ENCODE measurements at regions not wholly inside any gene's neighbourhood (a gene's known extent, or its start where the extent isn't known, plus 50 kb on each side); places are given as distances from the start of the nearest gene placed in this dataset.
"Not testable (repeated sequence)": the region's sequence is repeated elsewhere in the genome, so short reads cannot be mapped to it uniquely, and the experiment has no call there.

GRCh38 chr2:19089476-19089875, 268.9 kb downstream of the OSR1 start:
- DNase-seq: not testable (repeated sequence)

GRCh38 chr2:19086231-19086651, 272.2 kb downstream of the OSR1 start:
- no peak for DNase-seq

GRCh38 chr2:19078709-19079108, 279.7 kb downstream of the OSR1 start:
- no peak for DNase-seq

- DNase-seq: no peak
These were observed 284.9 kb downstream of the OSR1 start for GRCh38 chr2:19073522-19073921.

- DNase-seq: no peak
These were observed 286.3 kb downstream of the OSR1 start for GRCh38 chr2:19072161-19072560.

- DNase-seq: no peak
These were observed 287.5 kb downstream of the OSR1 start for GRCh38 chr2:19070886-19071285.

- no peak for DNase-seq
These were observed 290.2 kb downstream of the OSR1 start for GRCh38 chr2:19068206-19068605.

GRCh38 chr2:19062370-19062769, 296.1 kb downstream of the OSR1 start:
- no peak for DNase-seq

- no peak for DNase-seq
These were observed 299.3 kb downstream of the OSR1 start for GRCh38 chr2:19059076-19059475.

GRCh38 chr2:19051203-19051831, 307.1 kb downstream of the OSR1 start:
- DNase-seq: no peak

GRCh38 chr2:19050354-19050753, 308.1 kb downstream of the OSR1 start:
- DNase-seq: no peak

GRCh38 chr2:19048593-19049266, 309.7 kb downstream of the OSR1 start:
- DNase-seq: no peak

GRCh38 chr2:19046986-19047780, 311.2 kb downstream of the OSR1 start:
- DNase-seq: no peak

- no peak for DNase-seq
These were observed 313.3 kb downstream of the OSR1 start for GRCh38 chr2:19045151-19045550.

GRCh38 chr2:19043893-19044292, 314.5 kb downstream of the OSR1 start:
- no peak for DNase-seq

- DNase-seq: no peak
These were observed 316.9 kb downstream of the OSR1 start for GRCh38 chr2:19041434-19042041.

- DNase-seq: no peak
These were observed 320.1 kb downstream of the OSR1 start for GRCh38 chr2:19038071-19039015.

GRCh38 chr2:19036091-19036490, 322.3 kb downstream of the OSR1 start:
- no peak for DNase-seq

GRCh38 chr2:19035238-19035637, 323.2 kb downstream of the OSR1 start:
- no peak for DNase-seq

GRCh38 chr2:19033240-19033639, 325.2 kb downstream of the OSR1 start:
- DNase-seq: no peak

GRCh38 chr2:19031642-19032041, 326.8 kb downstream of the OSR1 start:
- DNase-seq: no peak

GRCh38 chr2:19029655-19030054, 328.8 kb downstream of the OSR1 start:
- DNase-seq: no peak
